ENCODE measurements at regions not wholly inside any gene's neighbourhood (a gene's known extent, or its start where the extent isn't known, plus 50 kb on each side); places are given as distances from the start of the nearest gene placed in this dataset.

DNA sequence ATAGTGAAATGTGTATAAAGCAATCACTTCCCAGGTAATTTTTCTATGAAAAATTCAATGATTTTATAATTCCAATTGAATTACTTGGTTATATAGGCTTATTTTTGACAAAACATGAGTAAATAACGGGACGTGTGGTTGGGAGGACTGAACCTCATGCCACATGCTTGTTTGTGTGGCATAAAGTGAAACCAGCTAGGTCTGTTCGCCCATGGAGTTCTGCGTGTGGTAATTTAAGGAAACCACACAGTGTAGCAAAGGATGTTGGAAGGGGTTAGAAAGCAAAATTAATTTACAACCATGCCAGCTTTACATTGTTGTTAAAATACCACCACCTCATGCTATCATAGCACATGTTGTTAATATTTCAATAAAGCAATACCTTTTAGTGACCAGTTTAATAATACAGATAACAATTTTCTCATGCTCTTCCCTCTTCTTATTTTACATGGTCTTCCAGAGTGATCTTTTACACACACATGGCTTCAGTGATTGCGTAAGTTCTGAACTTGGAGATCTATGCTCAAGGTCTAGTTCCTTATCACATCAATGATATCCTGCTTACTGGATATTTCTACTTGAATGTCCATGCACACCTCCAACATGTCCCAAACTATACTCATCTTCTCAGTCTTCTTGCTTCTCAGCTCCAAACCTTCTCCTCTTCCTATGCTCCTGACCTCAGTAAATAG lies 156.4 kb upstream of the ITGA4 start:
- DNase-seq (ENCODE audit: low read depth in 4 of 4, low spot score in 2 of 4), result no peak

DNA sequence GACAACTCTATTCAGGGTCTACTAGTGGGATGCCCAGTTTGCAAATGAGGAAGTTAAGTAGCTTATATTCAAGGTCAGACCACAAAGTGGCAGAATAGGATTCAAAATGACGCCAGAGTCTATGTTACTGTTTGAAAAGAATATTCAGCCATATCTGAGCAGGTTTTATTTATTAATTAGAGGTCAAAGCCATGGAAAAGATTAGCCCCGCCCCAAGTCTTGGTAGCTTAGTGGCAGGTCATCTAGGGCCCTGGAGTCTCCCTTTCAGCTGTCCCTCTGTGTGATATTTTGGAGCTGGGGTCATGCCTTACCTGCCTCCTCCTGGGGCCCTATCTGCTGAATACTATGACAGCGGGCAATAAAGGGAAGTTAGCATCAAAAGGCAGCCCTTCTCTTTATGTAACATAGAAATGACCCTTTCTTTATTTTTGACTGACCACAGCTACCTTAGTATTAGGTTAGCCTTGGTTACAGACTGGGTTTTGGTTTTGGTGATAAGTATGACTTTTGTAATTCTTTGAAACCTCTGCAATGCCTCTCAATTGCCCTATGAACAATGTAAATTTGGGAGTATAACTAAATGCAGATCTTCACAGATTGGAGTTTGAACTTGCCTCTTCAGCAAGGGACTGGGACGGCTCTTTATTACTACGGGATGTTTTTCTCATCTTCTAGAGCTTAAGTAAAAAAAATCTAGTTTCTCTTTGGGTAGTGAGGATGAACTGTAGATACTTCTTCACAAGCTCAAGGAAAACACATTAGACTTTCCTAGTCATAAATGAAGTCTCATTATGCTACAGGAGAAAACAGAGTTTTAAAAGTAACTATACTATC lies 153.0 kb upstream of the ITGA4 start:
- no peak for DNase-seq (ENCODE audit: low read depth in 4 of 4, low spot score in 2 of 4)

DNA sequence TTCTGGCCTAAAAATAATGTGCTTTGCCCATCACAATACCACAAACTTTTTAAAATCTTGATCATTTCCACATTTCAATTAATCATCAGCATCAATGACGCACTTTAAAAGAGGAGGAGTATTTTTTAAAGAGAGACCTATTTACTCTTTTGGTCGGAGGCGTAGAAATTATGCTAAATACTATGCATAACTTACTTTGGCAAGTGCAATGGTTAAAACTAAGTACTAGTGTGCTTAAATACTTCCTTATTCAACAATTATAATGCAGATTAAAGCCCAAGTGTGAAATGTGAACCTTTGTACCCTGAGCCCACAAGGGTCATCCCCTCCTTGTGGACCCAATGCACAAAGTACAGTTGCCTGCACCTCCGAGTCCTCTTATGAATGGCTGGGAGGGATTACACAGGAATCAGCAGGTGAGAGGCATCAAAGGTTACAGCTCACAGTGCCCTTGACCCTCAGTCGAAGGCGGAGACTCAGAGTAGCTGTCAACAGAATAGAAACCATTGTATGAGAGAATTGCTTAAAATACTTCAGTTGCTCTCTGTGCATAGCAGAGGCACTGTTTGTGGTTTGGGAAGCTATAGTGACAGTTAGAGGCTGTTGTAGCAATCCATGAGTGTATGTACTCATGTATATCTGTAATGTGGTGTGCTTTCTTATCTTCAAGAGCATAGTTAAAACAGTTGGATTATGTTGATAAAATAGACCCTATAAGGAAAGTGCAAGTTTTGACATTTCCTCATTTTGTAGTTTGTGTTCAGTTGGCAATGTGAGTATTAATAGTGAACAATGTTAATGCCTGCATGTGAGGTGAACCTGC lies 151.7 kb upstream of the ITGA4 start:
- no peak for DNase-seq (ENCODE audit: low read depth in 4 of 4, low spot score in 2 of 4)

DNA sequence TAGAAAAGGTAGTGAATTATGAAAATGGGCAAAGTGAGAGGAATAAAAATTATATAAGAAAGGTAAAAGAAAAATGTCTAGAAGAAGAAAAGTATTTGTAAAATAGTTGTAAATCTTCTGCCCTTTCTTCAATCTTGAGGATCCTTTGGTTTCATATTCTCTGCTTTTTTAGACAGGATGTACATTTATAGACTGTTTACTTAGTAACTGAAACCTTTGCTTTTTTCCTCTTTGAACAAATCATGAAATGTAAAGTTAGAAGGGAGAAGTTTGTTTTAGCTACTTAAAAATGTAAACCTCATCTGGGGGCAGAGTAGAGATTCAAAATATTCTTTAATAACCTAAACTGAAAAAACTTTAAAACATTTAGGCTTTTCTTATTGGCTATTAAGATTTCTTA lies 150.4 kb upstream of the ITGA4 start:
- no peak for DNase-seq (ENCODE audit: low read depth in 4 of 4, low spot score in 2 of 4)

DNA sequence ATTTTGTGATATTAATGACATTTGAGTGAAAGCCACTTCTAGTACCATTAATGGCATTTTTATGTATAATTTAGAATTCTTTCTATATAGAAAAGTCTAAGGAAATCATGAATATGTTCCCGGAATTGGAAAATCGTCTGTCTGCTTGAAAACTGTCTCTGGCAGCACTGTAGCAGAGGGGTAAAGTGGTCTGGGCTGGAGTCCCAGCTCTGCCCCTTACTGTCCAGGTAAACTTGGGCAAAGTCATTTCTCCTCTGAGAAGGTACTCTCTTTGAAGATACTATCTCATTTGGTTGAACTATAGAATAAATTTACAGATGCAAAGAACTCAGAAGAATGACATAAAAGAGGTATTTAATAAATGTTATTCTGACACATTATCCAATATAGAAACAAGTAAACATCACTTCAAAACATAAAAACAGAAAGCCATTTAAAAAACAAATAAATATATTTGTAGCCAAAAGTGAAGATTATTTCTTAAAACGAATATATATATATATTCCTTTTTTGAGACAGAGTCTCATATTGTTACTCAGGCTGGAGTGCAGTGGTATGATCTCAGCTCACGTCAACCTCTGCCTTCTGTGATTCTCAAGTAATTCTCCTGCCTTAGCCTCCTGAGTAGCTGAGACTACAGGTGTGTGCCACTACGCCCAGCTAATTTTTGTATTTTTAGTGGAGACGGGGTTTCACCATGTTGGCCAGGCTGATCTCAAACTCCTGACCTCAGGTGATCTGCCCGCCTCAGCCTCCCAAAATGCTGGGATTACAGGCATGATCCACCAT lies 149.8 kb upstream of the ITGA4 start:
- no peak for DNase-seq (ENCODE audit: low read depth in 4 of 4, low spot score in 2 of 4)

DNA sequence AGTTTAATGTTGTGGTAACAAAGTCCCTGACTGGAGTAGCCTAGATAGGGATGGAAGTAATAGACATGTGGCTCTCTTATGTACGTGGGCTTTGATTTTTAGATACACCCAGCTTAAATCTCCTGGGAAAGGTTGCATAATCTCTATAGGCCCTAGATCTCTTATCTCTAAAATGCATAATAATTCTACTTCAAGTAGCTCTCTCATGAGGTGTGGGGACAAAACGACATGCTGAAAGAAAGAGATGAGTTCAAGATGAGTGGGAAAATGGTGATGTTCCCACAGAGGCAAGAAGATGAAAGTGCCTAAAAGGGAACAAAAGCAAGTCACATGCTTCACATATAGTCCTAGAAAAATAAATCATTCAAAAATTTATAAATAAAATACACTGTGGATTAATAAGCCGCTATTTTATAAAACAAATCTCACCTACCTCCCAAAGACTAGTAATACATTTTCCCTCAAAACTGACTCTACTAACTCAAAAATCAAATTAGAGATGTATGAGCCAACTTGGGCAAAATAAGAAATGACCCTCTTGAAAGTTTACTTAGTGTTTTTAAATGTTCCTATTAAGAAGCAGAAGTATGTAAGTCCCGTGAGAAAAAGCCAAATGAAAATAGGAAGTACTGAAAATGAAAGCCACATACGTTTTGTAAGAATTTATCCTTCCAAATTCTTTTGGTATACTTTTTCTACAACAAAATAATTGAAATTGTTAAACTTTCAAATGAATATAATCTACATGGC lies 148.2 kb upstream of the ITGA4 start:
- no peak for DNase-seq (ENCODE audit: low read depth in 4 of 4, low spot score in 2 of 4)

DNA sequence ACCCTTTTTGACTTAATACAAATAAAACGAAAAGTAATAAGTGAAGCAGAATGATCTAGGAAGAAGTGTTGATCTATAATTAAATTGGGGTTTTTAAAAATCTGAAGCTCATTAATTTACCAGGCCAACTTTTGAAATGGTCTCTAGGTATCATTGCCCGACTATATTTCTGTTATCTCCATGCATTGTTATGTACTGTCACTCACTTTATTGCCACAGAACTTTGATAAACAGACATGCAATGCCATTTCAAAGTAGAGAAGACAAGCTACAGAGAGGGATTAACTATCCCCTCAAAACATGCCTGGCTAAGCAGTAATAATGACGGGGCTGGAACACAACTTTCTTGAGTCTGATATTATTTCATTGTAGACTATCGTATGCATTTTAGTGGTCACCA lies 147.6 kb upstream of the ITGA4 start:
- DNase-seq (ENCODE audit: low read depth in 4 of 4, low spot score in 2 of 4), result no peak

DNA sequence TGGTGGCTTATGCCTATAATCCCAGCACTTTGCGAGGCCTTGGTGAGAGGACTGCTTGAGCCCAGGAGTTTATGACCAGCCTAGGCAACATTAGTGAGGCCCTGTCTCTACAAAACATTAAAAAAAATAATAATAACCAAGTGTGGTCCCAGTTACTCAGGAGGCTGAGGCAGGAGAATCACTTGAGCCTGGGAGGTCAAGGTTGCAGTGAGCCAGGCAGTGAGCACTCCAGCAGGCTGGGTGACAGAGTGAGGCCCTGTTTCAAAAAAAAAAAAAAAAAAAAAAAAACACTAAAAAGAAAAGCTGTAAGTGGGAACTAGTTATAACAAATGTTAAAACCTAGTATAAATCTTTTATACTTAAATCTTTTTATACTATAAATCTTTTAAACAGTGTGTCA lies 146.2 kb upstream of the ITGA4 start:
- no peak for DNase-seq (ENCODE audit: low read depth in 4 of 4, low spot score in 2 of 4)

DNA sequence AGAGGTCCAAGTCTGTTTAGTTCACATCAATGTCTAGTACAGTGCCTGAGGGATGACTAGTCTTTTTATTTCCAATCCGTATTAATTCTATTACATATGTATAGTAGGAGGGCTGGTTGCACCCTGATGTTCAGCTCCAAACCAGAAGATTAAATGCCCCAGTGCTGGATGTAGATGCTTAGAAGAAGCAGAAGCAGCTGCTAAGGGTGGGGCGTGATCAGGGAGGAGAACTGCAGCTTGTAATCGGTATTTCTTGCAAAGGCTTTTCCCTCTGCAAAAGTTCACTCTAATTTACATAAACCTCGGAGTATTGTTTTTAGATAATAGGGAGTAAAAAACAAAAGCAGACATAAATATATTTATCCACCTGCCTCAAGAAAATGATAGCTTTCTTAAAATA lies 145.3 kb upstream of the ITGA4 start:
- DNase-seq (ENCODE audit: low read depth in 4 of 4, low spot score in 2 of 4), result no peak

DNA sequence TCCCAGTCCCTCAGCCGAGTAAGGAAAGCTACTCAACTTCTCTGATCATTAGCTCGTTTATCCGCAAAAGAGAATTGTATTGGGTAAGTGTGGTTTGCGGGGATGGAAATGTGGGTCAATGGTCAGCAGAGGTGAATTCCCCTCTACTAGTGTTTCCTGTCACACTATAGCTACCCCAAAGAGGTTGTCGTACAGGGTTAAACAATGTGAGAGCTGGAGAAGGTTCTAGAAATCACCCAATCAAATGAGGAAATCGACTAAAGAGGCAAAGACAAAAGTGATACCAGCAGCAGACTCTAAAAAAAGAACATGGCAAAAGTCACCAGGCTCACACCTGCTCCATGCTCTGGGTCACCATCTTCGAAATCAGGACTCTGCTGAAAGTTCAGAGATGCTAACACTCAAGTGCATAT lies 144.7 kb upstream of the ITGA4 start:
- DNase-seq (ENCODE audit: low read depth in 4 of 4, low spot score in 2 of 4), result no peak

DNA sequence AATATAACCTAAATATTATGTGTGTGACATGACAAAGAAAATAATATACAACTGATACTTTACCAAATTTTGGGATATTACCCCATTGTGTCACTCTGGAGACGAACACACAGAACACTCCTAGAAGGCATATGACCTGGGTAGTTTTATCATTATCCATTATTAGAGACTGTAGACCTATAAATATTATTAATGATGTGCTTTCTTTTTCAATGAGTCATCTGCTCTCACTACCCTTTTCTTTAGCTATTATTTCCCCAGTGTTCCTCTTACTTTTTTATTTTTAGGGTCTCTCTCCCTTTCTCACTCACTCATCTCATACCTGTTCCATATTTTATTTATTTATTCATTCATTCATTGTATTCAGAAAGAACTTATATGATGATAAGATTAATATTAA lies 143.3 kb upstream of the ITGA4 start:
- DNase-seq (ENCODE audit: low read depth in 4 of 4, low spot score in 2 of 4), result no peak

DNA sequence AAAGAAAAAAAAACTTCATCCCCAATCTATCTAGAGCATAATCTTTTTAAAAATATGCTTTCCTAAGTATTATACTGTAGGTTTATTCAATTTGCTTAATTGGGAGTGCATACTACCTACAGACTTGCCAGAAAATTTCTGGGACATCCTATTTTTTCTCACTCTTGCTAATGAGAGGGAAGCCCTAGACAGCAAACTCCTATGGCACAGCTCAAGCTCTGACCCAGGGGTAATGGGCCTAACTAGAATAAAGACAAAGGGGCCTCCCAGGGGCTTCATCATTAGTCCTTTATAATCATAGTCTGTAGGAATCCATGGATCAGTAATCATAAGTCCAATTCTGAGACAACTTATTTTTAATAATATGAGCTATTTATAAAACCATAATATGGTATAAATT lies 142.6 kb upstream of the ITGA4 start:
- no peak for DNase-seq (ENCODE audit: low read depth in 4 of 4, low spot score in 2 of 4)

DNA sequence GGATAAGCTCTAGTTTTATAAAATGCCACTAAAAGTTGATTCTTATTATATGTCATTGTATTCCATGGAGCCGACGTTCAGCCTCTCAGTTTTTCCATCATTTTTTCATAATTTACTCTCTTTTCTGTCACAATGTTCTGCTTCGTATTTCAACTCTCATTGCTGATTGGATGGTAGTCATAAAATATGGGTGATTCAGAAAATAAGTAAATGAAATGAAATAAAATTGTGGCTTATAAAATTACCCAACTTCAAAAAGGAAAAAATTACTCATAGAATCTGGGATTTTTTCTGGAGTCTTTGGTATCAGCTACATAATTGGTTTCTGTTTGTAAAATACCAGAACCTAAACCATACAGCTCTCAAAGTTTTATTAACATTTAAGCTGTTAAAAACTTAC lies 139.7 kb upstream of the ITGA4 start:
- no peak for DNase-seq (ENCODE audit: low read depth in 4 of 4, low spot score in 2 of 4)

DNA sequence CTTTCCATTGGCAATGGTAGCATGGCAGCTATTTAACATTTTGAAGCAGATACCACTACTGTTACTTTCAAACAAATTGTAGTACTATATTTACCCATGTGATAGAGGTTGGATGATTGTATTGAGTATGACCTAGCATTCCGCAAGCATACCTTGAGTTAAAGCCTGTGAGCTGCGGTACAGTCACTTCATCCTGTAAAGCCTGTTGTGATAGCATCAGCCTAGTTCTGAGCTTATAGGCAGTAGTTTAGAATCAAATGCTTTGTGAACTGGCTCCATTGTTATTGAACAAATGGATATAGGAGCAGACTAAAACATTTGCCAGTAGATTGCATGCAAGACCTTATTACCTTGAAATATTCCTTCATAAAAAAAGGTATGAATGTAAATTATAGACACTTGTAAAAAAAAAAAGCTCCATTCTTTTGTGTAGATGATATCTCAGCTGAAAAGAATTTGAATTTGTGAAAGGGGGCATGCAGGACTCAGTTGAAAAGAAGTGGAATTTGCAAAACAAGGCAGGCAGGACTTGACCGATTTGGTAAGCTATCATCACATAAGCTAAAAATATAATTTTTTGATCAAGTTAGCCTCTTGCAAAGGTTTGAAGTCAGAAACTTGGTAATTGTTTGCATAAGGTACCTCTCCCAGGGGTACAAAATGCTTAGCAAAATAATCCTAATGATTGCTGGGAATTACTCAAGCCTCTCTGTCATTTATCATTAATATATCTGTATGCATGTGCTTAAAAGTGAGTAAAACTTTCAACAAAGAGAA lies 138.5 kb upstream of the ITGA4 start:
- DNase-seq (ENCODE audit: low read depth in 4 of 4, low spot score in 2 of 4), result no peak

DNA sequence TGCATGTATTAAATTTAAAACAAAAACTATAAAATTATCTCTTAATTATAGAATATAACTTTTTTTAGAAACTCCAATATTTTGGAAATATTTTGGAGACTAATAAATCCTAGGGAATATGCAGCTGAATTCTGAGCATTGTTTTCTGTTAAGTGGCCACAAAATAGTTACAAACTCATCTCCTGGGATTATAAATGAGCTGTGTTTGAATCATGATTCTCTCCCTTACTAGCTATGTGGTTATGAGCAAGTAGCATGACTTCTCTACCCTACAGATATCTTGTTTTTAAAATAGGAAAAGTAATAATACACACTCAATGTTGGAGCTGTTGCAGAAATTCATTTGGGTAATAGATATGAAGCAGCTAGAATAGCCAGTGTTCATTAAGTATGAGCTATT lies 137.9 kb upstream of the ITGA4 start:
- DNase-seq (ENCODE audit: low read depth in 4 of 4, low spot score in 2 of 4), result no peak

DNA sequence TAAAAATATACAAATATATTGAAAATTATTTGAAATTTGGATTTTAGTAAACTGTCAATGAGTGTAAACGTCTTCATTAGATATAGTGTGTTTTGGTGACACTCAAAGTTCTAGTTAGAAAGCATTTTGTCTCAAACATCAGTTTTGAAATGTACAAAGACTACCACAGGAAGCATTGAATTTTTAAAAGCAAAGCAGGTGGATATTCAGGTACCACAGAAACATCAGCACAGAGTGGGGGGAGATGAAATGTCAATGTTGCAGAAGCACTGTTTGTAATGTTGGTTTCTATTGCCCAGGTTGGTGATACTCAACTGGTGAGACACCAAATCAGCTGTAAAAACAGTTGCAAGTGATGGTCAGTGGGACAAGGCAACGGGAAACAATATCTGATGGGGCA lies 136.5 kb upstream of the ITGA4 start:
- DNase-seq (ENCODE audit: low read depth in 4 of 4, low spot score in 2 of 4), result no peak

DNA sequence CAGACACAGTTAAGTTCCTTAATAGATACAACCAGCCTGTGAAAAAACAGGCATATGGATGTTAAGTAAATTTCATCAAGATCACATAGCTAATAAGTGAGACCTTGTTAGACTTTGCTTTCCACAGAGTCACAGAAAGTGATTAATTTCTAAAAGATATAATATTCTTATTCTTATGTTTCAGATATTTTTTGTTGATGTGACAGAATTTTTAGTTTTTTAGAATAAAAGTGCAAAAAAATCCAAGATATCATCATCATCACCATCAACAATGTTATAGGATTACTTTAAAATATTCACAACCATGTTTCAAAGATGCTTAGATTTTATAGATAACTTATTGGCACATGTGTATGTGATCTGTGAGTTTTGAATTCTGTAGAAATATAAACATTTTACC lies 132.3 kb upstream of the ITGA4 start:
- no peak for DNase-seq (ENCODE audit: low read depth in 4 of 4, low spot score in 2 of 4)

DNA sequence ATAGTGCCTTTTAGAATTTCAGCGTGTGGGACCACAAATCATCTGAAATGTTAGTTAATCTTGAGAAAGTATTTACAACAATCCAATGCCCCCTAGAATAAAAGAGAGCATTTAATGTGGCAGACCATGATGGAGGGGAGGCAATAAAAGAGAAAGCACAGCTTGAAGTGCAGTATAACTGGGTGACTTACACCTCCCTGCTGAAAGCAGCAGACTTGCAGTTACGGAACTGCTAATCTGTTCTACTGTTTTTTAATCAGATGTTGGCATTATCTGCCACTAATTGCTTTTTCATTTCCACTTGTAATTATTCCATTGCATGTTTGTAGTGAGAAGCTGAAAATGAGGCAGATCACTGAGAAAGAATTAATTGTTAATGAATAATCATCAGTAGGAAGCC lies 130.5 kb upstream of the ITGA4 start:
- no peak for DNase-seq (ENCODE audit: low read depth in 4 of 4, low spot score in 2 of 4)

DNA sequence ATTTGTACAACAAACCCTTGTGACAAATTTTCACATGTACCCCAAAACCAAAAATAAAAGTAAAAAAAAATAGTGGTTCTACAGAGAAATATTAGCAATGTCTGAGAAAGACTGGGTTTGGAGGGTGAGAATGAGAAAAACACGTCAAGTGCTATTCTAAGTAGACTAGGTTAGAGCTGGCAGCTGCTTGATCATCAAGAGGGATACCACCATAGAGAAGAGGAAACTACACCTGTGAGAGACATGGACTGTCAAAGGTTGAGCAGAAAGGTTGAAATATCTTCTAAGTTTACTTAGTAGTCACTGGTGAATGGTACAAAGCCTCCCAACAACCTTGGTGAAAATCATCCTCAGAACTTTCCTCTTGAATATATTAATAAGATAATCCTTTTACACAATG lies 126.9 kb upstream of the ITGA4 start:
- no peak for DNase-seq (ENCODE audit: low read depth in 4 of 4, low spot score in 2 of 4)
